IMR-90 (cell line): ENCODE measurements at regions not wholly inside any gene's neighbourhood (a gene's known extent, or its start where the extent isn't known, plus 50 kb on each side); places are given as distances from the start of the nearest gene placed in this dataset.

Experiments
- CEBPB ChIP-seq: IDR thresholded peaks from 2 replicates; pipeline ENCODE4 v1.6.1; 2012; ENCODE audit warnings: low read depth, low read length, improper control_type of control experiment
- CTCF ChIP-seq: conservative IDR thresholded peaks from 2 replicates; pipeline ENCODE4 v1.5.1; 2012; ENCODE audit warnings: mild to moderate bottlenecking, low read depth, low read length, improper control_type of control experiment
- ELK1 ChIP-seq: fragments of 150-350 bp; IDR thresholded peaks from 2 replicates; pipeline ENCODE4 v1.6.1; 2016; ENCODE audit warnings: low read depth, mild to moderate bottlenecking, low read length, moderate library complexity, borderline replicate concordance
- MAFK ChIP-seq: IDR thresholded peaks from 2 replicates; pipeline ENCODE4 v1.6.1; 2012; ENCODE audit warnings: low read depth, low read length, improper control_type of control experiment
- POLR2A ChIP-seq: IDR thresholded peaks from 2 replicates; pipeline ENCODE4 v1.6.1; 2012; ENCODE audit warnings: mild to moderate bottlenecking, low read depth, low read length
- RAD21 ChIP-seq: IDR thresholded peaks from 2 replicates; pipeline ENCODE4 v1.6.1; 2012; ENCODE audit warnings: low read length, improper control_type of control experiment
- RCOR1 ChIP-seq: IDR thresholded peaks from 2 replicates; pipeline ENCODE4 v1.6.1; 2012; ENCODE audit warnings: mild to moderate bottlenecking, low read length, improper control_type of control experiment; ENCODE audit not compliant: insufficient replicate concordance
- RFX5 ChIP-seq: IDR thresholded peaks from 2 replicates; pipeline ENCODE4 v1.8.0; 2012; ENCODE audit warnings: low read depth, mild to moderate bottlenecking, low read length, moderate library complexity
- SMC3 ChIP-seq: fragments of 150-350 bp; IDR thresholded peaks from 2 replicates; pipeline ENCODE4 v1.6.1; 2016; ENCODE audit warnings: low read depth, mild to moderate bottlenecking, antibody characterized with exemption, low read length, moderate library complexity
- USF2 ChIP-seq: fragments of 150-350 bp; IDR thresholded peaks from 2 replicates; pipeline ENCODE4 v1.6.1; 2017; ENCODE audit warnings: mild to moderate bottlenecking, antibody characterized with exemption, low read length, low read depth

- TF ChIP-seq CTCF (peak; percentile 48), ELK1 (no peak), RFX5 (no peak), CEBPB (no peak), SMC3 (peak; percentile 42), RAD21 (peak; percentile 45), POLR2A (no peak), USF2 (no peak), RCOR1 (no peak), MAFK (no peak)
These were observed 106.8 kb upstream of the NKX1-1 start for GRCh38 chr4:1512738-1513660.
